H1 (cell line): ENCODE measurements at regions not wholly inside any gene's neighbourhood (a gene's known extent, or its start where the extent isn't known, plus 50 kb on each side); places are given as distances from the start of the nearest gene placed in this dataset.

ENCODE experiments used
- CTCF ChIA-PET: fragments of 300-600 bp; sonication (Branson Sonifier 250); formaldehyde crosslinking; loops from one replicate; lab custom pipeline; 2021; ENCODE audit not compliant: partially characterized antibody; lab: Charles Lee
- POLR2A ChIA-PET: fragments of 300-600 bp; sonication (Branson Sonifier 250); formaldehyde crosslinking; loops from one replicate; lab custom pipeline; 2021; ENCODE audit warnings: inconsistent platforms; ENCODE audit not compliant: partially characterized antibody; lab: Charles Lee
- DNase-seq, 2 experiments: peaks; one replicate each; pipeline versions ENCODE4 v3.0.0 to v3.0.0-alpha.2; 2010 to 2022; ENCODE audit warnings: low spot score in 2 of 2, low read depth in 1 of 2, mixed read lengths in 1 of 2
- FAIRE-seq: peaks from 2 replicates; lab custom pipeline; 2011; peaks lifted over from hg19 to GRCh38; lab: Jason Lieb, UNC
- H2AFZ ChIP-seq: 2 replicates; pipeline ENCODE4 v1.8.1; 2012; ENCODE audit warnings: low read length, inconsistent platforms
- H2AK5ac ChIP-seq: 2 replicates; pipeline ENCODE4 v1.6.1; 2013; ENCODE audit warnings: low read depth, low read length
- H2BK120ac ChIP-seq: replicated peaks from 2 replicates; pipeline ENCODE3; 2013; ENCODE audit warnings: low read depth, low read length, inconsistent platforms
- H2BK12ac ChIP-seq: 2 replicates; pipeline ENCODE4 v1.6.1; 2013; ENCODE audit warnings: low read depth, low read length
- H2BK15ac ChIP-seq: 2 replicates; pipeline ENCODE4 v1.6.1; 2013; ENCODE audit warnings: low read length
- H2BK20ac ChIP-seq: 2 replicates; pipeline ENCODE4 v1.6.1; 2013; ENCODE audit warnings: low read length
- H2BK5ac ChIP-seq: 2 replicates; pipeline ENCODE4 v1.6.1; 2013; ENCODE audit warnings: low read depth, low read length
- H3K14ac ChIP-seq: 2 replicates; pipeline ENCODE4 v1.6.1; 2013; ENCODE audit warnings: inconsistent platforms; ENCODE audit not compliant: insufficient read length
- H3K18ac ChIP-seq: 2 replicates; pipeline ENCODE4 v1.6.1; 2013; ENCODE audit warnings: low read length; ENCODE audit errors: extremely low read depth
- H3K23ac ChIP-seq: 2 replicates; pipeline ENCODE4 v1.6.1; 2013; ENCODE audit warnings: inconsistent platforms; ENCODE audit not compliant: insufficient read length
- H3K23me2 ChIP-seq: 2 replicates; pipeline ENCODE4 v1.6.1; 2013; ENCODE audit warnings: low read depth, low read length
- H3K27ac ChIP-seq: 2 replicates; pipeline ENCODE4 v1.6.1; 2011; ENCODE audit warnings: low read depth, low read length, inconsistent platforms
- H3K27me3 ChIP-seq, 4 experiments: replicated peaks in 1 of 4; 1 replicate in 1 of 4; 2 replicates in 3 of 4; pipeline versions ENCODE4 v1.6.1 to v1.8.1; 2011 to 2013; ENCODE audit warnings: low read length in 3 of 4, mild to moderate bottlenecking in 3 of 4, inconsistent platforms in 2 of 4, mixed read lengths in 2 of 4, moderate library complexity in 1 of 4; ENCODE audit not compliant: control insufficient read depth in 3 of 4, insufficient read depth in 3 of 4; ENCODE audit errors: extremely low read depth in 1 of 4
- H3K36me3 ChIP-seq, 4 experiments: 2 replicates each; pipeline versions ENCODE4 v1.6.1 to v1.8.1; 2011 to 2013; ENCODE audit warnings: mild to moderate bottlenecking in 4 of 4, low read length in 3 of 4, moderate library complexity in 2 of 4, control low read depth in 1 of 4, inconsistent platforms in 1 of 4; ENCODE audit not compliant: insufficient read depth in 4 of 4, control insufficient read depth in 2 of 4
- H3K4ac ChIP-seq: replicated peaks from 2 replicates; pipeline ENCODE3; 2013; ENCODE audit warnings: low read length, low read depth, mixed read lengths, inconsistent platforms; ENCODE audit not compliant: insufficient read length
- H3K4me1 ChIP-seq, 4 experiments: replicated peaks in 1 of 4; 1 replicate in 1 of 4; 2 replicates in 3 of 4; pipeline versions ENCODE4 v1.6.1 to v1.8.1; 2011 to 2013; ENCODE audit warnings: low read length in 3 of 4, inconsistent platforms in 2 of 4, mixed read lengths in 1 of 4; ENCODE audit not compliant: insufficient read depth in 4 of 4, control insufficient read depth in 3 of 4
- H3K4me2 ChIP-seq, 2 experiments: 2 replicates each; pipeline versions ENCODE4 v1.6.1 to v1.8.1; 2011 to 2013; ENCODE audit warnings: low read depth in 2 of 2, low read length in 2 of 2, control low read depth in 1 of 2, inconsistent platforms in 1 of 2, mild to moderate bottlenecking in 1 of 2; ENCODE audit not compliant: insufficient read depth in 1 of 2
- H3K4me3 ChIP-seq, 4 experiments: fragments of 200-600, 300-600 bp in 1 of 4; sonication (generic), shearing (Covaris generic), sonication (Bioruptor Twin) in 1 of 4; 2 replicates each; pipeline versions ENCODE4 v1.5.1 to v1.8.1; 2011 to 2016; ENCODE audit warnings: low read length in 4 of 4, low read depth in 3 of 4, control low read depth in 2 of 4, inconsistent platforms in 2 of 4, mild to moderate bottlenecking in 2 of 4, mixed read lengths in 1 of 4, moderate library complexity in 1 of 4; ENCODE audit not compliant: insufficient read depth in 2 of 4; ENCODE audit errors: extremely low read depth in 1 of 4
- H3K56ac ChIP-seq: replicated peaks from 2 replicates; pipeline ENCODE3; 2013; ENCODE audit warnings: low read depth, mild to moderate bottlenecking, mixed read lengths, low read length, inconsistent platforms; ENCODE audit not compliant: insufficient read length
- H3K79me1 ChIP-seq: 2 replicates; pipeline ENCODE4 v1.6.1; 2013; ENCODE audit warnings: low read depth, low read length, control low read depth
- H3K79me2 ChIP-seq, 2 experiments: 2 replicates each; pipeline versions ENCODE4 v1.6.1 to v1.8.1; 2012 to 2013; ENCODE audit warnings: low read length in 2 of 2, mild to moderate bottlenecking in 2 of 2, inconsistent platforms in 1 of 2; ENCODE audit not compliant: insufficient read depth in 2 of 2, control insufficient read depth in 1 of 2
- H3K9ac ChIP-seq, 4 experiments: replicated peaks in 1 of 4; 1 replicate in 1 of 4; 2 replicates in 3 of 4; pipeline versions ENCODE4 v1.6.1 to v1.8.1; 2011 to 2013; ENCODE audit warnings: low read depth in 3 of 4, low read length in 3 of 4, control low read depth in 2 of 4, mild to moderate bottlenecking in 2 of 4, moderate library complexity in 2 of 4, inconsistent platforms in 1 of 4; ENCODE audit errors: extremely low read depth in 1 of 4
- H3K9me3 ChIP-seq, 2 experiments: 2 replicates each; pipeline versions ENCODE4 v1.6.1 to v1.8.1; 2012 to 2013; ENCODE audit warnings: mild to moderate bottlenecking in 2 of 2, moderate library complexity in 2 of 2, control low read depth in 1 of 2, inconsistent platforms in 1 of 2, low read depth in 1 of 2, low read length in 1 of 2, mixed read lengths in 1 of 2; ENCODE audit not compliant: insufficient read depth in 2 of 2
- H4K20me1 ChIP-seq, 2 experiments: replicated peaks in 1 of 2; 2 replicates each; pipeline versions ENCODE3 to v1.8.1; 2011 to 2013; ENCODE audit warnings: inconsistent platforms in 2 of 2, low read length in 2 of 2, mild to moderate bottlenecking in 1 of 2; ENCODE audit not compliant: insufficient read depth in 2 of 2, control insufficient read depth in 1 of 2
- H4K5ac ChIP-seq: 2 replicates; pipeline ENCODE4 v1.6.1; 2013; ENCODE audit warnings: low read length, low read depth, mixed read lengths, inconsistent platforms; ENCODE audit not compliant: insufficient read length
- H4K8ac ChIP-seq: 2 replicates; pipeline ENCODE4 v1.8.0; 2013; ENCODE audit warnings: mild to moderate bottlenecking, moderate library complexity, low read length, inconsistent platforms; ENCODE audit not compliant: insufficient read depth; ENCODE audit errors: extremely low read depth
- H4K91ac ChIP-seq: replicated peaks from 2 replicates; pipeline ENCODE3; 2013; ENCODE audit warnings: low read length, mixed read lengths, inconsistent platforms; ENCODE audit not compliant: insufficient read length
- HDAC2 ChIP-seq, 2 experiments: fragments of 300-600 bp in 1 of 2; sonication (generic) in 1 of 2; IDR thresholded peaks; 2 replicates each; pipeline ENCODE4 v1.6.1; 2011 to 2012; ENCODE audit warnings: low read depth in 2 of 2, low read length in 2 of 2, mild to moderate bottlenecking in 2 of 2, moderate library complexity in 2 of 2, borderline replicate concordance in 1 of 2, inconsistent platforms in 1 of 2
- WGBS, 2 experiments: shearing (Covaris generic) in 1 of 2; methylation state at CpG; one replicate each; pipeline versions ENCODE4 v1.1.6 to v1.1.7; 2013 to 2015; ENCODE audit warnings: low lambda C conversion rate in 2 of 2, mixed read lengths in 2 of 2, inconsistent platforms in 1 of 2, low coverage in 1 of 2, missing lambda C conversion rate in 1 of 2; ENCODE audit not compliant: insufficient replicate concordance in 2 of 2, insufficient coverage in 1 of 2, insufficient read length in 1 of 2; ENCODE audit errors: extremely low coverage in 1 of 2, missing lambda C conversion rate in 1 of 2; 5-methylcytosine and 5-hydroxymethylcytosine counted together
- TF ChIP-seq, protein P1 (sequence below), 3 experiments: IDR thresholded peaks; 1 replicate in 2 of 3; 2 replicates in 1 of 3; pipeline versions ENCODE4 v1.5.1 to v1.6.1; 2011; ENCODE audit warnings: low read length in 3 of 3, mild to moderate bottlenecking in 3 of 3, inconsistent platforms in 2 of 3, low read depth in 1 of 3, moderate library complexity in 1 of 3; ENCODE audit not compliant: insufficient read depth in 1 of 3; ENCODE audit errors: control extremely low read depth in 1 of 3

DNA sequence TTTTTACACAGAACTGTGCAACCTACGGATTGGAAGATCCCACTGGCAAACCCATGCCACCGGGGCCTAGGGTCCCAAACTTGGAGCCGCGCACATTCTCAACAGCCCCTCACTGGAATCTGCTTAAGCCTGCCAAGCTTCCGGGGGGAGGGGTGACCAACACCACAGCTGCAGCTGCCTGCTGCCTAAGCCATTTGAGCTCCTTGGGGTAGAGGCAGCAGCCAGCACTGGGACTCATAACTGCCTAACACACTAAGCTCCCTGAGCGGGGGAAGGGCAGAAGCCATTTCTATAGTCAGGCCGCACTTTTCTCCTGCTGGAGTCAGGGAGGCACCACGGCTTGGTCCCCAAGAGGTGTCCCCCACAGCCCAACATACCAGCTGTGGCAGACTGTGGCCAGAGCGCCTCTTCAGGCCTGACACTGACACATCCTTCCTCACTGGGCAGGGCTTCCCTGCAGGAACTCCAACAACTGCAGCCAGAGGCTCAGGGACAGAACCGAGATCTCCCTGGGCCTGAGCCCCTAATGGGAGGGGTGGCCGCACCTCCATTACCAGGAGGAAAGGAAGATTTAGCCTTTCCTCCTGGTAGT is 270.3 kb upstream of the ECI2 start:
- Histone ChIP-seq H2AFZ (peak overlapping the region; percentile 48; the same call in 1 of the 2 replicates), H3K36me3 (no peaks in the 10 kb centered on the region), H2BK120ac (no peak overlapping the region), H4K5ac (no peak overlapping the region), H3K23me2 (no peaks in the 10 kb centered on the region), H4K91ac (peak overlapping the region; percentile 73), H3K9me3 (no peaks in the 10 kb centered on the region), H2BK5ac (peak overlapping the region; percentile 24; the same call in 1 of the 2 replicates), H3K4me3 (no peak overlapping the region), H3K4me2 (no peak overlapping the region; a peak in 1 of 4 replicates), H3K4ac (no peak overlapping the region), H3K9ac (no peak overlapping the region), H3K18ac (peak overlapping the region; percentile 60; the same call in 1 of the 2 replicates), H4K8ac (peak overlapping the region; percentile 22; the same call in 1 of the 2 replicates), H2BK12ac (peak overlapping the region; percentile 55; the same call in 1 of the 2 replicates), H3K23ac (no peak overlapping the region), H2AK5ac (no peak overlapping the region), H3K4me1 (peaks cover 0 to 9% (median 6%) of the 10 kb centered on the region in 4 experiments; a peak in 5 of 7 replicates), H2BK15ac (peak overlapping the region; percentile 92; the same call in 1 of the 2 replicates), H3K79me1 (no peaks in the 10 kb centered on the region), H2BK20ac (0 out of 2 replicates have a peak overlapping the region, but pooled peaks have one; percentile 32), H3K56ac (no peak overlapping the region), H3K27me3 (no peaks in the 10 kb centered on the region), H3K27ac (no peak overlapping the region), H3K14ac (no peak overlapping the region), H3K79me2 (no peaks in the 10 kb centered on the region), H4K20me1 (no peaks in the 10 kb centered on the region)
- no peak for FAIRE-seq
- TF ChIP-seq, protein P1, sequence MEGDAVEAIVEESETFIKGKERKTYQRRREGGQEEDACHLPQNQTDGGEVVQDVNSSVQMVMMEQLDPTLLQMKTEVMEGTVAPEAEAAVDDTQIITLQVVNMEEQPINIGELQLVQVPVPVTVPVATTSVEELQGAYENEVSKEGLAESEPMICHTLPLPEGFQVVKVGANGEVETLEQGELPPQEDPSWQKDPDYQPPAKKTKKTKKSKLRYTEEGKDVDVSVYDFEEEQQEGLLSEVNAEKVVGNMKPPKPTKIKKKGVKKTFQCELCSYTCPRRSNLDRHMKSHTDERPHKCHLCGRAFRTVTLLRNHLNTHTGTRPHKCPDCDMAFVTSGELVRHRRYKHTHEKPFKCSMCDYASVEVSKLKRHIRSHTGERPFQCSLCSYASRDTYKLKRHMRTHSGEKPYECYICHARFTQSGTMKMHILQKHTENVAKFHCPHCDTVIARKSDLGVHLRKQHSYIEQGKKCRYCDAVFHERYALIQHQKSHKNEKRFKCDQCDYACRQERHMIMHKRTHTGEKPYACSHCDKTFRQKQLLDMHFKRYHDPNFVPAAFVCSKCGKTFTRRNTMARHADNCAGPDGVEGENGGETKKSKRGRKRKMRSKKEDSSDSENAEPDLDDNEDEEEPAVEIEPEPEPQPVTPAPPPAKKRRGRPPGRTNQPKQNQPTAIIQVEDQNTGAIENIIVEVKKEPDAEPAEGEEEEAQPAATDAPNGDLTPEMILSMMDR (IDR thresholded peaks at IDR 0.05; ENCODE audit: control extremely low read depth in 1 of 3, insufficient read depth in 1 of 3, low read depth in 1 of 3, low read length in 3 of 3) = peak in 2 of 3 experiments; percentile 5 to 21; a peak in 1 of 4 replicates
- TF ChIP-seq HDAC2 (IDR thresholded peaks at IDR 0.05; ENCODE audit: borderline replicate concordance in 1 of 2, low read depth in 2 of 2, low read length in 2 of 2) = no peak
- CTCF ChIA-PET = interaction anchor here (0.7 to 1.1 kb wide), 2 partner anchors 23 to 76 kb away, joined by 3 read pairs; no protein-coding TSS in a partner anchor
- DNase-seq = no peak
- WGBS, 2 experiments = 82% methylated on average over 11 of the region's 11 CpGs; no CpG with 5 or more reads in 1 of the 2 experiments
- POLR2A ChIA-PET = no interaction called here
